ENCODE measurements at regions not wholly inside any gene's neighbourhood (a gene's known extent, or its start where the extent isn't known, plus 50 kb on each side); places are given as distances from the start of the nearest gene placed in this dataset.

GRCh38 chr12:93256256-93256969, 121.3 kb upstream of the NUDT4 start:
- TF ChIP-seq, protein P1, sequence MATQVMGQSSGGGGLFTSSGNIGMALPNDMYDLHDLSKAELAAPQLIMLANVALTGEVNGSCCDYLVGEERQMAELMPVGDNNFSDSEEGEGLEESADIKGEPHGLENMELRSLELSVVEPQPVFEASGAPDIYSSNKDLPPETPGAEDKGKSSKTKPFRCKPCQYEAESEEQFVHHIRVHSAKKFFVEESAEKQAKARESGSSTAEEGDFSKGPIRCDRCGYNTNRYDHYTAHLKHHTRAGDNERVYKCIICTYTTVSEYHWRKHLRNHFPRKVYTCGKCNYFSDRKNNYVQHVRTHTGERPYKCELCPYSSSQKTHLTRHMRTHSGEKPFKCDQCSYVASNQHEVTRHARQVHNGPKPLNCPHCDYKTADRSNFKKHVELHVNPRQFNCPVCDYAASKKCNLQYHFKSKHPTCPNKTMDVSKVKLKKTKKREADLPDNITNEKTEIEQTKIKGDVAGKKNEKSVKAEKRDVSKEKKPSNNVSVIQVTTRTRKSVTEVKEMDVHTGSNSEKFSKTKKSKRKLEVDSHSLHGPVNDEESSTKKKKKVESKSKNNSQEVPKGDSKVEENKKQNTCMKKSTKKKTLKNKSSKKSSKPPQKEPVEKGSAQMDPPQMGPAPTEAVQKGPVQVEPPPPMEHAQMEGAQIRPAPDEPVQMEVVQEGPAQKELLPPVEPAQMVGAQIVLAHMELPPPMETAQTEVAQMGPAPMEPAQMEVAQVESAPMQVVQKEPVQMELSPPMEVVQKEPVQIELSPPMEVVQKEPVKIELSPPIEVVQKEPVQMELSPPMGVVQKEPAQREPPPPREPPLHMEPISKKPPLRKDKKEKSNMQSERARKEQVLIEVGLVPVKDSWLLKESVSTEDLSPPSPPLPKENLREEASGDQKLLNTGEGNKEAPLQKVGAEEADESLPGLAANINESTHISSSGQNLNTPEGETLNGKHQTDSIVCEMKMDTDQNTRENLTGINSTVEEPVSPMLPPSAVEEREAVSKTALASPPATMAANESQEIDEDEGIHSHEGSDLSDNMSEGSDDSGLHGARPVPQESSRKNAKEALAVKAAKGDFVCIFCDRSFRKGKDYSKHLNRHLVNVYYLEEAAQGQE (IDR thresholded peaks at IDR 0.05; ENCODE audit: unreplicated experiment): no peak
- TF ChIP-seq, protein P2, sequence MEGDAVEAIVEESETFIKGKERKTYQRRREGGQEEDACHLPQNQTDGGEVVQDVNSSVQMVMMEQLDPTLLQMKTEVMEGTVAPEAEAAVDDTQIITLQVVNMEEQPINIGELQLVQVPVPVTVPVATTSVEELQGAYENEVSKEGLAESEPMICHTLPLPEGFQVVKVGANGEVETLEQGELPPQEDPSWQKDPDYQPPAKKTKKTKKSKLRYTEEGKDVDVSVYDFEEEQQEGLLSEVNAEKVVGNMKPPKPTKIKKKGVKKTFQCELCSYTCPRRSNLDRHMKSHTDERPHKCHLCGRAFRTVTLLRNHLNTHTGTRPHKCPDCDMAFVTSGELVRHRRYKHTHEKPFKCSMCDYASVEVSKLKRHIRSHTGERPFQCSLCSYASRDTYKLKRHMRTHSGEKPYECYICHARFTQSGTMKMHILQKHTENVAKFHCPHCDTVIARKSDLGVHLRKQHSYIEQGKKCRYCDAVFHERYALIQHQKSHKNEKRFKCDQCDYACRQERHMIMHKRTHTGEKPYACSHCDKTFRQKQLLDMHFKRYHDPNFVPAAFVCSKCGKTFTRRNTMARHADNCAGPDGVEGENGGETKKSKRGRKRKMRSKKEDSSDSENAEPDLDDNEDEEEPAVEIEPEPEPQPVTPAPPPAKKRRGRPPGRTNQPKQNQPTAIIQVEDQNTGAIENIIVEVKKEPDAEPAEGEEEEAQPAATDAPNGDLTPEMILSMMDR (conservative IDR thresholded peaks at IDR 0.05; ENCODE audit: low read depth in 2 of 2): no peak
- no peak for TF ChIP-seq EZH2 (IDR thresholded peaks at IDR 0.05; ENCODE audit: low read depth, unreplicated experiment)
- TF ChIP-seq ETS1 (IDR thresholded peaks at IDR 0.05): no peak
- no peak for TF ChIP-seq POLR2AphosphoS5 (IDR thresholded peaks at IDR 0.05; ENCODE audit: low read depth)
- TF ChIP-seq CREB1 (CRISPR knock-in tag; IDR thresholded peaks at IDR 0.05; ENCODE audit: low read depth): no peak
- no peak for TF ChIP-seq EZH2phosphoT487 (IDR thresholded peaks at IDR 0.05; ENCODE audit: unreplicated experiment)
- no peak for TF ChIP-seq STAT1 (IDR thresholded peaks at IDR 0.05; ENCODE audit: unreplicated experiment)
- no peak for TF ChIP-seq ZNF331 (CRISPR knock-in tag; IDR thresholded peaks at IDR 0.05; ENCODE audit: low read depth)
- no peak for TF ChIP-seq JUNB (IDR thresholded peaks at IDR 0.05; ENCODE audit: unreplicated experiment)
- no peak for TF ChIP-seq ZNF114 (CRISPR knock-in tag; IDR thresholded peaks at IDR 0.05)
- TF ChIP-seq, protein P3, sequence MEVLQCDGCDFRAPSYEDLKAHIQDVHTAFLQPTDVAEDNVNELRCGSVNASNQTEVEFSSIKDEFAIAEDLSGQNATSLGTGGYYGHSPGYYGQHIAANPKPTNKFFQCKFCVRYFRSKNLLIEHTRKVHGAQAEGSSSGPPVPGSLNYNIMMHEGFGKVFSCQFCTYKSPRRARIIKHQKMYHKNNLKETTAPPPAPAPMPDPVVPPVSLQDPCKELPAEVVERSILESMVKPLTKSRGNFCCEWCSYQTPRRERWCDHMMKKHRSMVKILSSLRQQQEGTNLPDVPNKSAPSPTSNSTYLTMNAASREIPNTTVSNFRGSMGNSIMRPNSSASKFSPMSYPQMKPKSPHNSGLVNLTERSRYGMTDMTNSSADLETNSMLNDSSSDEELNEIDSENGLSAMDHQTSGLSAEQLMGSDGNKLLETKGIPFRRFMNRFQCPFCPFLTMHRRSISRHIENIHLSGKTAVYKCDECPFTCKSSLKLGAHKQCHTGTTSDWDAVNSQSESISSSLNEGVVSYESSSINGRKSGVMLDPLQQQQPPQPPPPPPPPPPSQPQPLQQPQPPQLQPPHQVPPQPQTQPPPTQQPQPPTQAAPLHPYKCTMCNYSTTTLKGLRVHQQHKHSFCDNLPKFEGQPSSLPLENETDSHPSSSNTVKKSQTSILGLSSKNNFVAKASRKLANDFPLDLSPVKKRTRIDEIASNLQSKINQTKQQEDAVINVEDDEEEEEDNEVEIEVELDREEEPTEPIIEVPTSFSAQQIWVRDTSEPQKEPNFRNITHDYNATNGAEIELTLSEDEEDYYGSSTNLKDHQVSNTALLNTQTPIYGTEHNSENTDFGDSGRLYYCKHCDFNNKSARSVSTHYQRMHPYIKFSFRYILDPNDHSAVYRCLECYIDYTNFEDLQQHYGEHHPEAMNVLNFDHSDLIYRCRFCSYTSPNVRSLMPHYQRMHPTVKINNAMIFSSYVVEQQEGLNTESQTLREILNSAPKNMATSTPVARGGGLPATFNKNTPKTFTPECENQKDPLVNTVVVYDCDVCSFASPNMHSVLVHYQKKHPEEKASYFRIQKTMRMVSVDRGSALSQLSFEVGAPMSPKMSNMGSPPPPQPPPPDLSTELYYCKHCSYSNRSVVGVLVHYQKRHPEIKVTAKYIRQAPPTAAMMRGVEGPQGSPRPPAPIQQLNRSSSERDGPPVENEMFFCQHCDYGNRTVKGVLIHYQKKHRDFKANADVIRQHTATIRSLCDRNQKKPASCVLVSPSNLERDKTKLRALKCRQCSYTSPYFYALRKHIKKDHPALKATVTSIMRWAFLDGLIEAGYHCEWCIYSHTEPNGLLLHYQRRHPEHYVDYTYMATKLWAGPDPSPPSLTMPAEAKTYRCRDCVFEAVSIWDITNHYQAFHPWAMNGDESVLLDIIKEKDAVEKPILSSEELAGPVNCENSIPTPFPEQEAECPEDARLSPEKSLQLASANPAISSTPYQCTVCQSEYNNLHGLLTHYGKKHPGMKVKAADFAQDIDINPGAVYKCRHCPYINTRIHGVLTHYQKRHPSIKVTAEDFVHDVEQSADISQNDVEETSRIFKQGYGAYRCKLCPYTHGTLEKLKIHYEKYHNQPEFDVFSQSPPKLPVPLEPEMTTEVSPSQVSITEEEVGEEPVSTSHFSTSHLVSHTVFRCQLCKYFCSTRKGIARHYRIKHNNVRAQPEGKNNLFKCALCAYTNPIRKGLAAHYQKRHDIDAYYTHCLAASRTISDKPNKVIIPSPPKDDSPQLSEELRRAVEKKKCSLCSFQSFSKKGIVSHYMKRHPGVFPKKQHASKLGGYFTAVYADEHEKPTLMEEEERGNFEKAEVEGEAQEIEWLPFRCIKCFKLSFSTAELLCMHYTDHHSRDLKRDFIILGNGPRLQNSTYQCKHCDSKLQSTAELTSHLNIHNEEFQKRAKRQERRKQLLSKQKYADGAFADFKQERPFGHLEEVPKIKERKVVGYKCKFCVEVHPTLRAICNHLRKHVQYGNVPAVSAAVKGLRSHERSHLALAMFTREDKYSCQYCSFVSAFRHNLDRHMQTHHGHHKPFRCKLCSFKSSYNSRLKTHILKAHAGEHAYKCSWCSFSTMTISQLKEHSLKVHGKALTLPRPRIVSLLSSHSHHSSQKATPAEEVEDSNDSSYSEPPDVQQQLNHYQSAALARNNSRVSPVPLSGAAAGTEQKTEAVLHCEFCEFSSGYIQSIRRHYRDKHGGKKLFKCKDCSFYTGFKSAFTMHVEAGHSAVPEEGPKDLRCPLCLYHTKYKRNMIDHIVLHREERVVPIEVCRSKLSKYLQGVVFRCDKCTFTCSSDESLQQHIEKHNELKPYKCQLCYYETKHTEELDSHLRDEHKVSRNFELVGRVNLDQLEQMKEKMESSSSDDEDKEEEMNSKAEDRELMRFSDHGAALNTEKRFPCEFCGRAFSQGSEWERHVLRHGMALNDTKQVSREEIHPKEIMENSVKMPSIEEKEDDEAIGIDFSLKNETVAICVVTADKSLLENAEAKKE (CRISPR knock-in tag; IDR thresholded peaks at IDR 0.05): no peak
